ENCODE measurements at regions not wholly inside any gene's neighbourhood (a gene's known extent, or its start where the extent isn't known, plus 50 kb on each side); places are given as distances from the start of the nearest gene placed in this dataset.

- peak overlapping the region; percentile 31 to 43 for H3K27ac ChIP-seq
- H3K4me1 ChIP-seq, result peaks cover 39% of the 10 kb centered on the region
- intact Hi-C loops (cut with DNase I; ENCODE audit: low total_unique reads), result no loop called here
- H3K9me3 ChIP-seq, result no peaks in the 10 kb centered on the region
- H3K4me3 ChIP-seq, result no peak overlapping the region
- DNase-seq, result no peak
- 43 to 45% methylated on average over 3 of the region's 3 CpGs for WGBS, 2 donors
- H3K36me3 ChIP-seq (ENCODE audit: low read depth, missing control alignments), result no peaks in the 10 kb centered on the region
- no peak for TF ChIP-seq POLR2A (IDR thresholded peaks at IDR 0.05)
- TF ChIP-seq, protein P1, sequence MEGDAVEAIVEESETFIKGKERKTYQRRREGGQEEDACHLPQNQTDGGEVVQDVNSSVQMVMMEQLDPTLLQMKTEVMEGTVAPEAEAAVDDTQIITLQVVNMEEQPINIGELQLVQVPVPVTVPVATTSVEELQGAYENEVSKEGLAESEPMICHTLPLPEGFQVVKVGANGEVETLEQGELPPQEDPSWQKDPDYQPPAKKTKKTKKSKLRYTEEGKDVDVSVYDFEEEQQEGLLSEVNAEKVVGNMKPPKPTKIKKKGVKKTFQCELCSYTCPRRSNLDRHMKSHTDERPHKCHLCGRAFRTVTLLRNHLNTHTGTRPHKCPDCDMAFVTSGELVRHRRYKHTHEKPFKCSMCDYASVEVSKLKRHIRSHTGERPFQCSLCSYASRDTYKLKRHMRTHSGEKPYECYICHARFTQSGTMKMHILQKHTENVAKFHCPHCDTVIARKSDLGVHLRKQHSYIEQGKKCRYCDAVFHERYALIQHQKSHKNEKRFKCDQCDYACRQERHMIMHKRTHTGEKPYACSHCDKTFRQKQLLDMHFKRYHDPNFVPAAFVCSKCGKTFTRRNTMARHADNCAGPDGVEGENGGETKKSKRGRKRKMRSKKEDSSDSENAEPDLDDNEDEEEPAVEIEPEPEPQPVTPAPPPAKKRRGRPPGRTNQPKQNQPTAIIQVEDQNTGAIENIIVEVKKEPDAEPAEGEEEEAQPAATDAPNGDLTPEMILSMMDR (IDR thresholded peaks at IDR 0.05), result no peak
- H3K27me3 ChIP-seq, result no peaks in the 10 kb centered on the region
These were observed 383.8 kb upstream of the CITED2 start for GRCh38 chr6:139758209-139758611.

- H3K4me1 ChIP-seq, result peaks cover 39% of the 10 kb centered on the region
- no peak overlapping the region for H3K4me3 ChIP-seq
- peak overlapping the region; percentile 43 for H3K27ac ChIP-seq
- no peaks in the 10 kb centered on the region for H3K9me3 ChIP-seq
- intact Hi-C loops (cut with DNase I; ENCODE audit: low total_unique reads), result no loop called here
- 39% methylated on average over 1 of the region's 1 CpG for WGBS, 2 donors
- H3K27me3 ChIP-seq, result no peaks in the 10 kb centered on the region
- H3K36me3 ChIP-seq (ENCODE audit: low read depth, missing control alignments), result no peaks in the 10 kb centered on the region
- DNase-seq, result no peak
- no peak for TF ChIP-seq POLR2A (IDR thresholded peaks at IDR 0.05)
- TF ChIP-seq, protein P1 (IDR thresholded peaks at IDR 0.05), result no peak
These were observed 383.3 kb upstream of the CITED2 start for GRCh38 chr6:139757784-139758183.

DNA sequence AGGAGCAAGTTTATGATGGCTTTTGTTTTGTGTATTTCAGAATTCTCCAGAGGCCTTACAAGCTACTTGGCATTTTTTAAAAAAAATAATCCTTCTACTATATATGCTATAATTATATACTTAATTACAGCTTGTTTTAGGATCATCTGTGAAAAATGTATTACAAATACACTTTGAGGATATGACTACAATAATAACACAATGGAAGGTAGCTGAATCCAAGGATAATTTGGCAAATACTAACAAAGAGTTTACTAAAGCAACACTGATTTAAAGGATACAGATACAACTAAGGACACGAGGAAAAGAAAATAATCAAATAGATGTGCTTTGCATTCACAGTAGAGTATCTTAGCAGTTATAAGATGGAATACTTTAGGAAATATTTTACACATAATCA lies 381.9 kb upstream of the CITED2 start:
- H3K9me3 ChIP-seq, result no peaks in the 10 kb centered on the region
- peaks cover 39% of the 10 kb centered on the region for H3K4me1 ChIP-seq
- DNase-seq, result no peak
- no peak overlapping the region for H3K27ac ChIP-seq
- WGBS, 2 donors, result 56 to 59% methylated on average over 1 of the region's 1 CpG
- no peaks in the 10 kb centered on the region for H3K36me3 ChIP-seq (ENCODE audit: low read depth, missing control alignments)
- TF ChIP-seq, protein P1 (IDR thresholded peaks at IDR 0.05), result no peak
- TF ChIP-seq POLR2A (IDR thresholded peaks at IDR 0.05), result no peak
- no peaks in the 10 kb centered on the region for H3K27me3 ChIP-seq
- no peak overlapping the region for H3K4me3 ChIP-seq
- intact Hi-C loops (cut with DNase I; ENCODE audit: low total_unique reads), result no loop called here

DNA sequence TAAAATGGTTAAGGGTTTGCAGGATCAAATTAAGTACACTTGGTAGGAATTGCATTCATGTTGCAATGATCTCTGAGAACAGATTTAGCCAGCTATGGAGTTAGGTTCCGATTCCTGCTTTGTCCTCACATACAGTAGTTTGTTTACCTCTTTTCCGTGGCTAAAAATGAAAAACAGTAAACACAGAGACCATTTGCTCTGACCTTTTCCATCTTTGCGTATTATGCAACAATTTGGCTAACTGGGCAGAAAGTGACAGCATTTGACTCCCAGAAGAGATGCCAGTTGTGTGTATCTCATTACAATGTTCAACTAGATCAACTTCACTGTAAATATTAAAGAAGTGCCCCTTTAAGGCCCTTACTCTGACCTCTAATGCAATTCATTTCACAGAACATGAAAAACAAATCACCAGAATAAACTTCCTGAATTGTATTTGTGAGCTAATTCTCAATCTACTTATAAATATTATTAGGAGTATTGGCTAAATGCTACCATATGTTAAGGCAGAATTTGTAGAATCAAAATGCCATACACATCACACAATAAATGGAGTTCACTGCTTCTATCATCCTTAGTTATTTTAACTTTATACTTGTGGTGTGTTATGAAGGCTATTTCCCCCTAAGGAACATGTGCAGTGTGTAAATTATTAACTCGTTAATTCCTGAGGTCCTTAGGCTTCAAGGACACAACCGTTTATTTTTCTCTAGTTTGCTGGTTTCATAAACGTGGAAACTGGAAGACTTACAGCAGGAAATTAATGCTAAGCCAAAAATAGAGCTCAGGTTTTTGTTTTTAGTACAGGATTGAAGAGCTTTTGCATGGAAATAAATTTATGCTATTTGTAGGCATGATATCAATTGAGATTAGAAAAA lies 380.7 kb upstream of the CITED2 start:
- Histone ChIP-seq H3K27me3 (no peaks in the 10 kb centered on the region), H3K4me1 (peaks cover 33% of the 10 kb centered on the region), H3K36me3 (ENCODE audit: low read depth, missing control alignments) (no peaks in the 10 kb centered on the region), H3K9me3 (no peaks in the 10 kb centered on the region), H3K27ac (peak overlapping the region in 1 of 2 donors; percentile 23), H3K4me3 (no peak overlapping the region)
- WGBS, 2 donors, result 42 to 43% methylated on average over 6 of the region's 6 CpGs
- TF ChIP-seq, protein P1 (IDR thresholded peaks at IDR 0.05), result no peak
- no peak for TF ChIP-seq POLR2A (IDR thresholded peaks at IDR 0.05)
- intact Hi-C loops (cut with DNase I; ENCODE audit: low total_unique reads), result no loop called here
- no peak for DNase-seq
